ENCODE measurements at regions not wholly inside any gene's neighbourhood (a gene's known extent, or its start where the extent isn't known, plus 50 kb on each side); places are given as distances from the start of the nearest gene placed in this dataset.
"Not testable (repeated sequence)": the region's sequence is repeated elsewhere in the genome, so short reads cannot be mapped to it uniquely, and the experiment has no call there.

- DNase-seq = no peak
Observed at GRCh38 chr6:140208286-140208685, 833.8 kb upstream of the CITED2 start.

- no peak for DNase-seq
Observed at GRCh38 chr6:140205795-140206593, 831.5 kb upstream of the CITED2 start.

- DNase-seq = no peak
Observed at GRCh38 chr6:140204154-140204553, 829.7 kb upstream of the CITED2 start.

GRCh38 chr6:140203661-140204147, 829.3 kb upstream of the CITED2 start:
- DNase-seq = no peak

GRCh38 chr6:140202964-140203515, 828.6 kb upstream of the CITED2 start:
- no peak for DNase-seq

- no peak for DNase-seq
Observed at GRCh38 chr6:140201787-140202458, 827.5 kb upstream of the CITED2 start.

- DNase-seq = no peak
Observed at GRCh38 chr6:140193269-140193668, 818.8 kb upstream of the CITED2 start.

- DNase-seq = no peak
Observed at GRCh38 chr6:140192018-140192417, 817.6 kb upstream of the CITED2 start.

GRCh38 chr6:140189263-140189662, 814.8 kb upstream of the CITED2 start:
- DNase-seq = not testable (repeated sequence)

- no peak for DNase-seq
Observed at GRCh38 chr6:140185991-140186390, 811.5 kb upstream of the CITED2 start.

- DNase-seq = no peak
Observed at GRCh38 chr6:140183881-140184280, 809.4 kb upstream of the CITED2 start.

GRCh38 chr6:140182821-140183220, 808.4 kb upstream of the CITED2 start:
- no peak for DNase-seq

- DNase-seq = no peak
Observed at GRCh38 chr6:140181876-140182275, 807.4 kb upstream of the CITED2 start.

GRCh38 chr6:140180306-140180705, 805.9 kb upstream of the CITED2 start:
- DNase-seq = no peak

GRCh38 chr6:140178935-140179334, 804.5 kb upstream of the CITED2 start:
- no peak for DNase-seq

- DNase-seq = no peak
Observed at GRCh38 chr6:140178520-140178919, 804.1 kb upstream of the CITED2 start.

GRCh38 chr6:140176306-140176705, 801.9 kb upstream of the CITED2 start:
- no peak for DNase-seq

GRCh38 chr6:140175486-140175885, 801.0 kb upstream of the CITED2 start:
- no peak for DNase-seq

GRCh38 chr6:140174524-140174923, 800.1 kb upstream of the CITED2 start:
- no peak for DNase-seq

GRCh38 chr6:140168365-140168764, 793.9 kb upstream of the CITED2 start:
- DNase-seq = no peak

- DNase-seq = no peak
Observed at GRCh38 chr6:140160909-140161308, 786.5 kb upstream of the CITED2 start.

GRCh38 chr6:140160494-140160893, 786.0 kb upstream of the CITED2 start:
- no peak for DNase-seq

- no peak for DNase-seq
Observed at GRCh38 chr6:140156131-140156530, 781.7 kb upstream of the CITED2 start.

Measured in T-helper 2 cell (primary cell).